ENCODE measurements at regions not wholly inside any gene's neighbourhood (a gene's known extent, or its start where the extent isn't known, plus 50 kb on each side); places are given as distances from the start of the nearest gene placed in this dataset.

DNA sequence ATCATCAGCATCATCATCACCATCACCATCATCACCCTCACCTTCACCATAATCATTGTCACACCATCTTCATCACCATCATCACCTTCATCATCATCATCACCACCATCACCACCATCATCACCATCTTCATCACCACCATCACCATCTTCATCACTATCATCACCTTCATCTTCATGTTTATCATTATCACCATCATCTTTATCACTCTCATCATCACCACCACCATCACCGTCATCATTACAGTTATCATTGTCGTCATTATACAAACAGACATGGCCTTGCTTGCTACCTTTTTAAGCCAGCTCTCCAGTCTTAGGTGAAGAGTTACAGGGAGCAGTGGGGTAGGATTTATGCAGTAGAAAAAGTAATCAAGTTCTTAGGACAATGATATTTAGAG lies 114.9 kb downstream of the IRF8 start (continued):
- no peak for TF ChIP-seq RUNX3 (IDR thresholded peaks at IDR 0.05; ENCODE audit: low read length)
- TF ChIP-seq NR2C2 (IDR thresholded peaks at IDR 0.05; ENCODE audit: borderline replicate concordance, control insufficient read depth, insufficient read length, low read depth) = no peak
- no peak for TF ChIP-seq YY1 (IDR thresholded peaks at IDR 0.05; ENCODE audit: low read depth, low read length)
- TF ChIP-seq SUZ12 (IDR thresholded peaks at IDR 0.05; ENCODE audit: unreplicated experiment) = no peak
- TF ChIP-seq PML (IDR thresholded peaks at IDR 0.05; ENCODE audit: low read length) = no peak

DNA sequence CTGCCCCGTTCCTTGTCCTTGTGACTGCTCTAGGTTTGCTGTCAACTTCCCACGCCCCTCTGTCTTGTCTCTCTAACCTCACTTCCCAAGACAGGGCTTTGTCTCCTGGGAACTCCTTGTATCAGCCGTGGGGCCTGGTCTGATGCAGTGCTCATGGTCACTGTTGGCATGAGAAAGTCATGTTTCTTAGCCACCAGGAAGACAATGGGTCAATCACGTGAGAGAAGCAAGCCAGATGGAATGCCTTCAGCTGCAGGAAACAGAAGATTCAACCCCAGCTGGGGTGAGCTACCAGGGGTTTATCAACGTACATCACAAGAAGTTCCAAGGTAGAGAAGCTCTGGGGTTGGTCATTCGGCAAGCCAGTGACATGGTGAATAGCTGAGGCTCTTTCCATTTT lies 116.6 kb downstream of the IRF8 start:
- RAD21 ChIA-PET (ENCODE audit: unreplicated experiment) = interaction anchor here (0.7 to 12.2 kb wide), 15 partner anchors 13 to 199 kb away, joined by 3 to 157 read pairs (median 4); no protein-coding TSS in a partner anchor
- peaks cover 13% of the 10 kb centered on the region; the same call in 2 of the 3 replicates for H3K9me3 ChIP-seq (replicated peaks; ENCODE audit: control insufficient read depth, insufficient read depth, low read length)
- in situ Hi-C loops (cut with MboI) = loop anchor here (5.0 to 10.0 kb wide), 2 partner anchors 111 to 193 kb away; no protein-coding TSS in a partner anchor
- no peak for DNase-seq (ENCODE audit: low read depth, low spot score)
- SMC1A ChIA-PET (ENCODE audit: uncharacterized antibody, unreplicated experiment) = interaction anchor here (0.9 to 16.1 kb wide), 15 partner anchors 22 to 200 kb away, joined by 3 to 338 read pairs (median 5); partner anchors contain the start of gene IRF8
- no peak overlapping the region for H3K27ac ChIP-seq (ENCODE audit: control insufficient read depth, insufficient read depth)
- no peak overlapping the region for H3K4me2 ChIP-seq (ENCODE audit: control insufficient read depth, insufficient read depth)
- H3K27me3 ChIP-seq (replicated peaks in 1 of 2; ENCODE audit: control insufficient read depth in 2 of 2, insufficient read depth in 2 of 2, low read length in 1 of 2) = no peaks in the 10 kb centered on the region
- no peaks in the 10 kb centered on the region for H3K79me2 ChIP-seq (ENCODE audit: control insufficient read depth, insufficient read depth, low read length)
- TF ChIP-seq RB1 (IDR thresholded peaks at IDR 0.05; ENCODE audit: borderline replicate concordance) (no peak), NFYA (IDR thresholded peaks at IDR 0.05; ENCODE audit: borderline replicate concordance, low read depth, low read length) (no peak), BMI1 (IDR thresholded peaks at IDR 0.05; ENCODE audit: borderline replicate concordance) (no peak), EP300 (IDR thresholded peaks at IDR 0.05; ENCODE audit: borderline replicate concordance in 1 of 2, control insufficient read depth in 1 of 2, low read depth in 2 of 2, low read length in 2 of 2) (no peak)
- TF ChIP-seq, protein P1, sequence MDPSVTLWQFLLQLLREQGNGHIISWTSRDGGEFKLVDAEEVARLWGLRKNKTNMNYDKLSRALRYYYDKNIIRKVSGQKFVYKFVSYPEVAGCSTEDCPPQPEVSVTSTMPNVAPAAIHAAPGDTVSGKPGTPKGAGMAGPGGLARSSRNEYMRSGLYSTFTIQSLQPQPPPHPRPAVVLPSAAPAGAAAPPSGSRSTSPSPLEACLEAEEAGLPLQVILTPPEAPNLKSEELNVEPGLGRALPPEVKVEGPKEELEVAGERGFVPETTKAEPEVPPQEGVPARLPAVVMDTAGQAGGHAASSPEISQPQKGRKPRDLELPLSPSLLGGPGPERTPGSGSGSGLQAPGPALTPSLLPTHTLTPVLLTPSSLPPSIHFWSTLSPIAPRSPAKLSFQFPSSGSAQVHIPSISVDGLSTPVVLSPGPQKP (IDR thresholded peaks at IDR 0.05; ENCODE audit: low read depth, low read length) = no peak
- FAIRE-seq = no peak
- no peaks in the 10 kb centered on the region for H3K36me3 ChIP-seq (ENCODE audit: control insufficient read depth in 2 of 2, insufficient read depth in 2 of 2, low read length in 1 of 2)
- POLR2A ChIA-PET = interaction anchor here (0.8 to 1.7 kb wide), 4 partner anchors 23 to 113 kb away, joined by 3 to 9 read pairs (median 3); no protein-coding TSS in a partner anchor
- H2AFZ ChIP-seq (ENCODE audit: control insufficient read depth, low read depth, low read length) = no peak overlapping the region
- WGBS (ENCODE audit: insufficient coverage, insufficient replicate concordance, low lambda C conversion rate, missing lambda C conversion rate) = 71% methylated on average over 6 of the region's 6 CpGs
- peaks cover 27% of the 10 kb centered on the region for H3K4me1 ChIP-seq (ENCODE audit: control insufficient read depth, insufficient read depth, low read length)
- intact Hi-C loops (cut with micrococcal nuclease; ENCODE audit: unreplicated experiment) = loop anchor here (1.0 to 5.0 kb wide), 5 partner anchors 27 to 194 kb away; no protein-coding TSS in a partner anchor
- no peaks in the 10 kb centered on the region for H4K20me1 ChIP-seq (ENCODE audit: control insufficient read depth, insufficient read depth)
- no TSS peak for BruUV-seq (replicated peaks)
- ATAC-seq = no peak
- H3K4me3 ChIP-seq = no peak overlapping the region
- H3K9ac ChIP-seq (ENCODE audit: control insufficient read depth, insufficient read depth, low read length) = no peak overlapping the region
- CTCF ChIA-PET = interaction anchor here (0.6 to 17.2 kb wide), 30 partner anchors 10 to 502 kb away, joined by 3 to 345 read pairs (median 4); partner anchors contain the start of gene IRF8

Measured in GM12878 (cell line).